HG02642 (cell line): ENCODE measurements at regions not wholly inside any gene's neighbourhood (a gene's known extent, or its start where the extent isn't known, plus 50 kb on each side); places are given as distances from the start of the nearest gene placed in this dataset.

Experiments
- ATAC-seq: cut with Tn5 transposase; IDR thresholded peaks from one replicate; pipeline ENCODE4 v1.9.1; 2021; ENCODE audit warnings: mild to moderate bottlenecking; ENCODE audit not compliant: unreplicated experiment, poor library complexity

GRCh38 chr18:39515299-39515698 lies 1949.7 kb upstream of the CELF4 start:
- ATAC-seq: no peak

DNA sequence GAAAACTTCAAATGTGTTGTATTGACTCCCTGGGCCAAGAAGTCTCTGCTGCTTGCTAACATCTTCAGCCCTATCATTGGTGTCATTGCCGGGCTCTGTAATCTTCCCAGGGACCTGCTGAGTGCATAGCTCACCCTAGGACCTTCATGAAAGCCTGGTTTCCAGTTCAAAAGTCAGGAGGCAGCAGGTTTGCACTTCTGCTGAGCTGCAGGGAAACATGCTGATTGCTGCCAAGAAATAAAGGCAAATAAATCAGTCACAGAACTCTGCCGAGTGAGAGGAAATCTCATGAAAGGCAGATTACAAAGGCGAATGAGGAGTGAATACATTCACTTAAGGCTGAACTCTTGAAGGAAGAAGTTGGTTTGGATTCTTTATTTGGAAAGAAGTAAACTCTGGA lies 1947.6 kb upstream of the CELF4 start:
- no peak for ATAC-seq

DNA sequence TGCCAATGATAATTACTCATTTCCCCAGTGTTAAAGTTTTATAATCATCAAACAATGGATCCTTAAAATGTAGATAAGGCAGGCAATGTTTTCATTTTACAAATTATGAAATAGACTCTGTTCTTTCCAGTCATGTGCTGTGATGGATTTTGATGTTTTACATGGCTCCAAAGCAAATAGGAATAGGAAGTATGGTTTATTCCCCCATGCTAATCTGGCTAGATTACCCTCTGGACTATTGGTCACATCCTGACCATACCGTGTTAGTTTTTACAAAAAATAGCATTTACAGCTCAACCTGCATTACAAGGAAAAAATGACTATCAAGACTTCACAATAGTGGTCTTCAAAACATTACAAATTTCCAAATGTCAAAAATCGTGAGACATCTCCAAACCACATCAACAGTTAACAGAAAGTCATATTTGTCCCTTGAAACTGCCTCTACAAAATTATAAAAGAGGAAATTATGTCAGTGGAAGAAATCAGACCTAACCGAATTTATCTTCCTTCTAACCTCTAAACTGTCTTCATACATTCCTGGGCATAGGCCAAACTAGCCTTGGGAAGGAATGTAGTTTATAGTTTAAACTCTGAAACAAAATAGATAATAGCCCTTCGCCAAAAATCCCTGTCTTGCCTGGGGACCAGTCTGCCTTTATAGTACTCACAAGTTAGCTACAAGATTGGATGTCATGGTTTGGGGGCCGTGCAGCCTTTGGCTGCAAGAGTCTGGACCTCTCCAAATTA lies 1941.2 kb upstream of the CELF4 start:
- no peak for ATAC-seq

GRCh38 chr18:39500306-39500705 lies 1934.7 kb upstream of the CELF4 start:
- ATAC-seq: no peak

GRCh38 chr18:39497821-39498220 lies 1932.2 kb upstream of the CELF4 start:
- ATAC-seq: no peak

DNA sequence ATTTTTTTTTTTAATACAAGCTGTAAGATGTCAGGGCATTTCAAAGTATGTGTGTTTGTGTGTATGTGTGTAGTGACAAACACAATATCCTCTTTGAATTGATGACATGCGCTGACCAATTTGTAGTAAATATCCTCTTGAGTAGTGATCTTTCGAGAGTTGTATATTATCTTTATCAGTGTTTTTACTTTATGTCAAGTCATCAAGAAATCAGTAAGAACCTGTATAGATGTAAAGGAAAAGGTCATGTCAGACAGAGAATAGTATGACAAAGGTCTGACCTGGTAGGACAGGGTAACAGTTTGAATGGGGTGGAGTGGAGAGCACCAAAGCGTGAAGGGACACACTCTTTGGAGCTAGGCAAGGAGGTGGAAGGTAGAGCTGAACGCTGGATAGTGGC lies 1931.4 kb upstream of the CELF4 start:
- ATAC-seq: no peak

DNA sequence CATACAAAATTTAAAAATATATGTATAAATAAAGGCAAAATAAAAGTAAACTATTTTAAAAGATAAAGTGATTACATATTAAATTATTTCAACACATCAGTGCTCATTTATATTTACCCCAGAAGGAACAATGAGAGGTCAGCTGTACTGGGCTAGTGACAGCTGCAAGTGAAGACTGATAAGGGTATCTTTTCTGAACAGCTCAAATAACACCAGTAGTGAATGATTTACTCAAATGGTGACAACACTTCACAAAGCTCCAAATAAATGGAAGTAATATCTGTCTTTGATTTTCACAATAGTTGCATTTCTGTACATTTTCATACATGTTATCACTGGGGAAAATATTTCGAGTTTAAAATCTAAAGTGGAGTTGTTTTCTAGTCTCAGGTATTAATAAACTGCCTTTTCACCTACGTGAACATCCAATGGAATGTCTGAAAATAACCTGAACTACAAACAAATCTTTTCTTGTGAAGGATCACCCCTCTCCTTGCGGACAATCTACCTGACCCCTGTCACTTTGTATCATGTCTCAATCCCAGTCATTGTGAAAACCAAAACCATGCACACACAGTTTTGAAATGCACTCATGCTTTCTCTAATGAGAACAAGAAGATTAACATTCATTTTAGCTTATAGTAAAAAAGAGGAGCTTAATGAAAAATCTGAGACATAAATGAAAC lies 1928.8 kb upstream of the CELF4 start:
- no peak for ATAC-seq

DNA sequence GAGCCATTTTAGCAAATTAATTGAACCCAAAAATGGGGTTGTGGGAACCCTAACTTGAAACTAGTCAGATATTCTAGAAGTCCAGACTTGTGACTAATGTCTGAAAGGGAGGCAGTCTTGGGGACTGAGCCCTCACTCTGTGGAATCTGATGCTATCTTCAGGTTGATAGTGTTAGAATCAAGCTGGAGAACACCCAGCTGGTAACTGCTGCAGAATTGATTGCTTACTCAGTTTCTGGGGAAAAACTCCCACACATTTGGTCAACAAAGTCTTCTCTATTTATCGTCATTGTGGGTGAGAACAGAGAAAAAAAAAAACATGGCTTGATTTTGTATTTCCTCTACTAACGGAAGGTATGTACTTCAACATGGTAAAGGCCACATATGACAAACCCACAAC lies 1925.8 kb upstream of the CELF4 start:
- ATAC-seq: no peak

DNA sequence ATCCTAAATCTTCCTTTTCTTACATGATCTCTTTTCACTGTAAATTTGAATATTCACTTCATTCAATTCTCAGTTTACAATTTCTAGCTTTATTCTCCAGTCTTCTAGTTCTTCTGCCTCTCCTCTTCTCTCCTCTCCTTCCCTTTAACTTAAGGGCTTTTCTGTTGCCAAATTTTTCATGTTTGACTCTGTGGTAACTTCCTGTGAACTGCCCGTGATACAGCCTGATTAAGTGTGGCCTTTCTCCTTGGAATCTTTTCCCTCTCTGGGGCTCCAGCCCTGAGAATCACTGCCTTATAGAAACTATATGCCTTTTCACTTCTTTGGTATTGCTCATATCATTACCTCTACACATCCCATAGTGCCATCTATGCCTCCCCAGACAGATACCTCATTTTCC lies 1923.8 kb upstream of the CELF4 start:
- no peak for ATAC-seq

DNA sequence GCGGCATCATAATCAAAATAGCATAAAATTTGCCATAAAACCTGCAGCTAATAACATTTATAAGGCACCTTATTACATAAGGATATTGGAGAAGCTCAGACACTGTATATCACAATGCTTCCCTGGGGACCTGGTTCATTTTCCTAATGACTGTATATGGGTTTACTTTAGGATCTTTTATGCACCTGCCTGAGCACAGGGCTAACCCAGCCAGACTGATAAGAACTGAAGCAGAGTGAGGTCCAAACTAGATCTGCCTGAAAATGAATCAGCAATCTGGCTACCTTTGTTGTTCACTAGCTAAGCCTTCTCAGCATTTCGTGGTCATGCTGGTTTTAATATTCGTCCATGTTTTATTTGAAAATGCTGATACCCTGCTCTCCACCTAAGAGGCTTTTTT lies 1922.3 kb upstream of the CELF4 start:
- ATAC-seq: no peak

DNA sequence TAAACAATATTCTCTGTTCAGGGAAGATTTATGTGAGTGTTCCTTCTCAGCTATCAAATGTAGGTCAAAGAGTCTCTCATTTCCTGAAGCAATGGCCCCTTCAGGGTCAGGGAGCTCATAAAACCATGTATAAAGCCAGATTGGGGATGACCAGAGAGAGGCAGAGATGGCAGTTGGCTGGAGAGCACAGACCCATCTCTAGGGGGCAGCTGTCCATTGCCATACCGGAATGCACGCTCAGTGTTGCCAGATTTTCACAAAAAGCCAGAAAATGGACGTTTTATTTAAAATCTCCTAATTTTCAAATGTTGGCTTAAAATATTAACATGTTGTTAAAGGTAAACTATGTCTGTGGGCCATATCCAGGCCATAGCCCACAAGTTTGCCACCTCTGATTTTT lies 1920.7 kb upstream of the CELF4 start:
- no peak for ATAC-seq

GRCh38 chr18:39485696-39486095 lies 1920.1 kb upstream of the CELF4 start:
- ATAC-seq: no peak

DNA sequence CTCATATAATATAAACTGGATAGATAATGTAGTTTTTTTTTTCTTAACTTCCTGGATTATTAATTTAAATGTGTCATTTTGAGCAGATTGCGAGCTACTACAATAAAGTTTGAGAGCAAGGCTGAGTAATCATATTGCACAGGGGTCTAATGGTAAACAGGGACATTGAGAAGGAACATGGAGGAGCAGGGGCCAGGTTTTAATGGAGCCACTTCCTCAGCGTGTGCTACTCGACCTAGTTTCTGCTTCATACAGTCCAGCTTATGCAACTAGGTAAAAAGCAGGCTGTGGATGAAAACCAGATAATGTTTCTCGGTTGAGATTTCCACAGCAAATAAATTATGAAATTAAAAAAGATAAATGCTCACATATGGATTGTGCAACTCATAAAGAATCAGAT lies 1915.7 kb upstream of the CELF4 start:
- no peak for ATAC-seq

DNA sequence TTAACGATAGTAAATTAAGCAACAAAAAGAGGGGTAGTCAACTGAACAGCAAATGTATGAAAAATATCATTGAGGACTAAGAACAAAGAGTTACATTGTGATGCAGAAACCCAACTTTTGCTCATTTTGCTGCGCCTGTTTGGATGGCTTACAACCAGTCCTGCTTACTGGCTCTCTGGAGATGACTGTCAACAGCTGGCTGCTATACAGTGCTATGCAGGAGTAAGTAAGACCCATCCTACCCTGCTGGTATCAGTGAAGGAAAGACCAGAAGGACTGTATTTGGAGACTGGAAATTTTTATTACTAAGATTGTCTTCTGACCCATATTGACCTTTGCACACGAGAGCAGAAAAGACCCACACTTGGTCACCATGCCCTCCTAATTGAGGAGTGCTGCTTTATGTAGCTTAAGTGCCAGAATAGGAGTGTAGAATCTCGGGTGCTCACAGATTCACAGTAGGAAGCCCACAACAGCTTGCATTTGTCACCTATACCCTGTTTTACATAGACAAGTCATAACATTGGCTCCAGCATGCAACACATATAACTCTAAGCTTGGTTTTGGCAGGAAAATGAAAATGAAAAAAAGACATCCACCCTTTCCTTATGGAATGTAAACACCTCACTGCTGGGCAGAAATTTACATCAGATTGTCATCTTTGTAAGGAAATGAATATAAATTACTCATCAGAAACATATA lies 1915.0 kb upstream of the CELF4 start:
- no peak for ATAC-seq

DNA sequence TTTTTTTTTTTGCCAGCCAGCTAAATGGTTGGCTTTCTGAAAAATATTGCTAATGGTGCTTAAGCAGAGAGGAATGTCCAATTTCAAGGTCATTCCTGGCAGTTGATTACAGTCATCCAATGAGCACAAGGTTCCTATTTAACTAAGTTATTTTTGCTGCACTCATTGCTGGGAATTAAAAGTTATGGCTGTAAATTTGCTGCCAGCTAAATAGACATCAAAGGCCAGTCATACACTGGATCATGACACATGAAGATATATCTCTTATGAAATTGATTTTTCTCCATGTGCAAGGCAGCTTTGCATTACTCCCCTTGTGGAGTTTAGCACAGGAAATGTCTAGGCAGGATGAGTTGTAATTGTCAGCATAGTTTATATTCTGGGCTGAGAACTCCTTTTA lies 1898.4 kb upstream of the CELF4 start:
- ATAC-seq: no peak

DNA sequence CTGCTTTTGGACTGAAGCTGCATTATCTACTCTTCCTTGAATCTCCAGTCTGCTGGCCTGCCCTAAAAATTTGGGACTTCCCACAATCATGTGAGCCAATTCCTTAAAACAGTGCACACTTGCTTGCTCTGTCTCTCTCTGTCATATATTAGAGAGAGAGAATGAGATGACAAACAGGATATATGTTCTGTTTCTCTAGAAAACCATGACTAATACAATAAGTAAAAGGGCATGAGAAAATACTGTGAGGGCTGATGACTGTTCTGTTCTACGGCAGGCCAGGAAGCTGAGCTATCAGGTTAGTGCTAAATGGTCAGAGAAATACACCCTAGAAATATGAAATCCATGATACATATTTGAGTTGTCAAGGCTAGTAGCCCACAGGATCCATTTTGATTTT lies 1896.8 kb upstream of the CELF4 start:
- ATAC-seq: no peak

DNA sequence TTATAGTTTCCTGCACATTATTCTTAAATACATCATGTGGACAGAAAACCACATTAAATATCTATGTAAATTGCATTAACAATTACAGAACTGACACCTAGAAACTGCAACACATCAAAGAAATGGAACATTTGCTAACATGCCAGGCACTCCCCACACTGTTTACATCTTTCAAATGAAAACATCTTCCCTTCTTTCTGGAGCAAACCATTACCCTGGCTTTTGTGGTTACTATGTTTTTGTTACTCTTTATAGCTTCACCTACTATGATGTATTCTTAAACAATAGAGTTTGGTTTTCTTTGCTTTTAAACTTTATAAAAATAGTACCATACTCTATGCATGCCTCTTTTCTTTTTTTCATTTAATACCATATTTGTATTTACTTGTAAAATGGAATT lies 1894.5 kb upstream of the CELF4 start:
- ATAC-seq: no peak

- no peak for ATAC-seq
These were observed 1889.7 kb upstream of the CELF4 start for GRCh38 chr18:39455285-39455684.

DNA sequence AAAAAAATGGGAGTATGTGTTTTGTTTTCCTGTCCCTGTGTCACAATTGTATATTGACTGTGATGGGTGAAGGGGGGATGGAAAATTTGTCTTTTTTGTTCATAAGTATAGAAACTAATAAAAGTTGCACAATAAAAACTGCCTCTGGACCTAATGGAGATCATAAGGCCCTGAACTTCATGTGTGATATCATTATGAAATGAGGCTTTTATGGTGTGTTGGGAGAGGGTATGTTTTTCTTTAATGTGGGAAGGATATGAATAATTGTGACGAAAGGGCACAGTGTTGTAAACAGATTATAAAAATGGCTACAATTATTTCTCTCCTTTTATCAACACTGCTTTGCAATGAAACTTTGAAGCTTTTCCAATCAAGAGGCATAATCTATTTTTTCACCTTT lies 1889.3 kb upstream of the CELF4 start:
- no peak for ATAC-seq

GRCh38 chr18:39453882-39454281 lies 1888.3 kb upstream of the CELF4 start:
- no peak for ATAC-seq

DNA sequence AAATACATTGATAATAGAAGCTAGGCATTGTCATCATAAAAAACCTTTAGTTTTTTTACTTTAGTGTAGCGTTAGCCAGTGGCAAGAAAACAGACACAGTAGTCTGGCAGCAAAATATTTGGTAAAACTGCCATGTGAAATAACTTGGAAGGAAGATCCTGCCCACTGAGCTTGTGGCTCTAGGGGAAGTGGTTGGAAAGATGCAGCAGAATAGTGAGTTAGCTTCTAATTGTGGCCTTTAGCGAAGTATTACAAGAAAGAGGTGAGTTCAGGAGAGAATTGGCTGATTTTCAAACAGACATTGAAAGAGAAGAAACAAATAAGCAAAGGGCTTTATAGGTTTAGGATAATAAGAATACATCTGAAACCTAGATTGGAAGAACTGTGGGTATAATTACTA lies 1887.8 kb upstream of the CELF4 start:
- no peak for ATAC-seq

DNA sequence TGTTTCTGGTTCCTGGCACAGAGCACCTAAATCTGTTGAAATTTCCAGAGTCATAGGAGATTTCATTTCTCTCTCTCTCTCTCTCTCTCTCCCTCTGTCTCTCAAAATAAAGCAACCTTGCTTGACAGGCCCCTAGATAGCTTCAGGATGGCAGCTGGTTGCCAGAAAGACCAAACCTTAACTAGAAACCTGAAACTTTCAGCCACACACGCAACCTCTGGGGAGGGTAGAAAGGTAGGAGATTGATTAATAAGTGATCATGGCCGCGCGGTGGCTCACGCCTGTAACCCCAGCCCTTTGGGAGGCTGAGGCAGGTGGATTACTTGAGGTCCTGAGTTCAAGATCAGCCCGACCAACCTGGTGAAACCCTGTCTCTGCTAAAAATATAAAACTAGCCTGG lies 1885.4 kb upstream of the CELF4 start:
- ATAC-seq: no peak
